K562 (cell line): ENCODE measurements at regions not wholly inside any gene's neighbourhood (a gene's known extent, or its start where the extent isn't known, plus 50 kb on each side); places are given as distances from the start of the nearest gene placed in this dataset.

Experiments
- ATAC-seq: fragments of 200-7000 bp; cut with Tn5 transposase; 3 replicates; pipeline ENCODE4 v1.9.1; 2020; ENCODE audit warnings: moderate library complexity
- BruUV-seq: library from RNA; stranded (reverse); fragments of 400-500 nt; replicated peaks from 2 replicates; lab custom pipeline; 2021; lab: Mats Ljungman, UMichigan
- CTCF ChIA-PET: fragments of 300-600 bp; formaldehyde crosslinking; extraction: SDS; loops from one replicate; lab custom pipeline; 2021; ENCODE audit warnings: low intra/inter-chr PET ratio; lab: Yijun Ruan, JAX
- POLR2A ChIA-PET: fragments of 300-600, 350-650 bp; sonication (Branson Sonifier 250); formaldehyde crosslinking; extraction: SDS; loops from one replicate; lab custom pipeline; 2021; ENCODE audit warnings: antibody characterized with exemption, inconsistent platforms; lab: Yijun Ruan, JAX
- DNase-seq, 4 experiments: peaks; one replicate each; pipeline versions ENCODE4 v3.0.0 to v3.0.0-alpha.2; 2011 to 2018; ENCODE audit warnings: low spot score in 3 of 4, mixed read lengths in 3 of 4; ENCODE audit errors: extremely low read depth in 1 of 4
- FAIRE-seq: peaks from 2 replicates; lab custom pipeline; 2011; peaks lifted over from hg19 to GRCh38; lab: Jason Lieb, UNC
- H2AFZ ChIP-seq: 2 replicates; pipeline ENCODE4 v1.6.0; 2011; ENCODE audit warnings: low read depth, low read length, control low read depth, inconsistent platforms
- H3K27ac ChIP-seq: fragments of 200-600 bp; 3 replicates; pipeline ENCODE4 v1.8.0; 2011; ENCODE audit warnings: low read depth, mild to moderate bottlenecking, control low read depth, inconsistent platforms, low read length, moderate library complexity, mixed read lengths; ENCODE audit errors: extremely low read depth
- H3K27me3 ChIP-seq, 2 experiments: fragments of 300-600 bp in 1 of 2; 2 replicates in 1 of 2; 3 replicates in 1 of 2; pipeline versions ENCODE4 v1.6.0 to v1.8.0; 2011; ENCODE audit warnings: inconsistent platforms in 2 of 2, low read length in 2 of 2, mild to moderate bottlenecking in 1 of 2, mixed read lengths in 1 of 2, moderate library complexity in 1 of 2; ENCODE audit not compliant: control insufficient read depth in 2 of 2, insufficient read depth in 2 of 2
- H3K36me3 ChIP-seq: fragments of 300-600 bp; 3 replicates; pipeline ENCODE4 v1.8.0; 2011; ENCODE audit warnings: mild to moderate bottlenecking, low read length, inconsistent platforms; ENCODE audit not compliant: control insufficient read depth, insufficient read depth
- H3K4me1 ChIP-seq, 2 experiments: fragments of 200-600 bp in 1 of 2; replicated peaks in 1 of 2; 2 replicates in 1 of 2; 3 replicates in 1 of 2; pipeline versions ENCODE4 v1.5.1 to v1.8.0; 2011; ENCODE audit warnings: inconsistent platforms in 2 of 2, low read length in 2 of 2, mild to moderate bottlenecking in 1 of 2, mixed read lengths in 1 of 2, moderate library complexity in 1 of 2; ENCODE audit not compliant: control insufficient read depth in 2 of 2, insufficient read depth in 2 of 2
- H3K4me2 ChIP-seq: 2 replicates; pipeline ENCODE4 v1.6.1; 2011; ENCODE audit warnings: low read length, control low read depth, inconsistent platforms, mixed read lengths; ENCODE audit not compliant: insufficient read depth
- H3K4me3 ChIP-seq: fragments of 200-600 bp; sonication (generic), shearing (Covaris generic); 2 replicates; pipeline ENCODE4 v1.5.1; 2016; ENCODE audit warnings: control low read depth, inconsistent platforms
- H3K79me2 ChIP-seq: fragments of 200-600 bp; 3 replicates; pipeline ENCODE4 v1.8.0; 2011; ENCODE audit warnings: low read length, inconsistent platforms; ENCODE audit not compliant: control insufficient read depth, insufficient read depth
- H3K9ac ChIP-seq, 2 experiments: 2 replicates each; pipeline versions ENCODE4 v1.6.0 to v1.6.1; 2011; ENCODE audit warnings: low read depth in 2 of 2, low read length in 2 of 2, control low read depth in 1 of 2, inconsistent platforms in 1 of 2, mild to moderate bottlenecking in 1 of 2, mixed read lengths in 1 of 2; ENCODE audit not compliant: insufficient read depth in 1 of 2
- H3K9me1 ChIP-seq: one replicate; pipeline ENCODE4 v1.6.0; 2011; ENCODE audit warnings: inconsistent platforms, mild to moderate bottlenecking, low read length, moderate library complexity; ENCODE audit not compliant: control insufficient read depth, insufficient read depth
- H3K9me3 ChIP-seq: replicated peaks from 2 replicates; pipeline ENCODE4 v1.5.1; 2011; ENCODE audit warnings: low read depth, low read length, inconsistent platforms; ENCODE audit not compliant: control insufficient read depth, insufficient read depth
- H4K20me1 ChIP-seq: replicated peaks from 2 replicates; pipeline ENCODE4 v1.6.1; 2011; ENCODE audit warnings: low read length, inconsistent platforms, mixed read lengths; ENCODE audit not compliant: control insufficient read depth, insufficient read depth
- CHAMP1 ChIP-seq: fragments of 450-650 bp; IDR thresholded peaks from 2 replicates; pipeline ENCODE4 v1.6.1; 2016; ENCODE audit warnings: mild to moderate bottlenecking
- HLTF ChIP-seq: fragments of 450-650 bp; IDR thresholded peaks from 2 replicates; pipeline ENCODE4 v1.6.1; 2016
- PTBP1 ChIP-seq: fragments of 200-400 bp; formaldehyde crosslinking; IDR thresholded peaks from 2 replicates; pipeline ENCODE4 v1.6.1; 2017; ENCODE audit warnings: low read depth, low read length
- RAD21 ChIP-seq, 2 experiments: fragments of 250-450 bp in 1 of 2; fragments of 450-650 bp in 1 of 2; sonication (Bioruptor Pico) in 1 of 2; formaldehyde crosslinking in 1 of 2; IDR thresholded peaks in 1 of 2; conservative IDR thresholded peaks in 1 of 2; 2 replicates each; pipeline versions ENCODE4 v1.4.0 to v1.8.0; 2020 to 2022; ENCODE audit warnings: mild to moderate bottlenecking in 2 of 2, moderate library complexity in 1 of 2
- RCOR1 ChIP-seq, 2 experiments: IDR thresholded peaks; 2 replicates each; pipeline ENCODE4 v1.6.1; 2012; ENCODE audit warnings: low read depth in 2 of 2, low read length in 2 of 2, borderline replicate concordance in 1 of 2, improper control_type of control experiment in 1 of 2
- WGBS: fragments of 100-300 bp; shearing (Covaris generic); methylation state at CpG from one replicate; pipeline ENCODE4 v1.1.6; 2016; ENCODE audit warnings: low coverage, mixed read lengths; ENCODE audit not compliant: insufficient coverage; ENCODE audit errors: missing lambda C conversion rate; 5-methylcytosine and 5-hydroxymethylcytosine counted together
- in situ Hi-C: fragments of 300-500 bp; cut with MboI; formaldehyde crosslinking; loops from 4 replicates; pipeline ENCODE4 v1.15.0; 2018; ENCODE audit warnings: inconsistent platforms, mixed read lengths
- intact Hi-C: fragments of 100-400 bp; cut with micrococcal nuclease; formaldehyde crosslinking; loops from 2 replicates; pipeline ENCODE4 v1.14.2; 2022
- TF ChIP-seq, protein P1 (sequence below), 3 experiments: IDR thresholded peaks in 2 of 3; conservative IDR thresholded peaks in 1 of 3; 2 replicates each; pipeline ENCODE4 v1.5.1; 2011 to 2012; ENCODE audit warnings: low read length in 3 of 3, mild to moderate bottlenecking in 3 of 3, control low read depth in 2 of 3, improper control_type of control experiment in 1 of 3, inconsistent platforms in 1 of 3, low read depth in 1 of 3, mixed read lengths in 1 of 3, moderate library complexity in 1 of 3; ENCODE audit not compliant: insufficient read depth in 2 of 3
- TF ChIP-seq, protein P2 (sequence below): sonication (generic); IDR thresholded peaks from 2 replicates; pipeline ENCODE4 v1.6.1; 2016
- TF ChIP-seq, protein P3 (sequence below): fragments of 250-450 bp; sonication (Bioruptor Pico); IDR thresholded peaks from 2 replicates; pipeline ENCODE4 v1.5.0; 2020; ENCODE audit warnings: mild to moderate bottlenecking, borderline replicate concordance

DNA sequence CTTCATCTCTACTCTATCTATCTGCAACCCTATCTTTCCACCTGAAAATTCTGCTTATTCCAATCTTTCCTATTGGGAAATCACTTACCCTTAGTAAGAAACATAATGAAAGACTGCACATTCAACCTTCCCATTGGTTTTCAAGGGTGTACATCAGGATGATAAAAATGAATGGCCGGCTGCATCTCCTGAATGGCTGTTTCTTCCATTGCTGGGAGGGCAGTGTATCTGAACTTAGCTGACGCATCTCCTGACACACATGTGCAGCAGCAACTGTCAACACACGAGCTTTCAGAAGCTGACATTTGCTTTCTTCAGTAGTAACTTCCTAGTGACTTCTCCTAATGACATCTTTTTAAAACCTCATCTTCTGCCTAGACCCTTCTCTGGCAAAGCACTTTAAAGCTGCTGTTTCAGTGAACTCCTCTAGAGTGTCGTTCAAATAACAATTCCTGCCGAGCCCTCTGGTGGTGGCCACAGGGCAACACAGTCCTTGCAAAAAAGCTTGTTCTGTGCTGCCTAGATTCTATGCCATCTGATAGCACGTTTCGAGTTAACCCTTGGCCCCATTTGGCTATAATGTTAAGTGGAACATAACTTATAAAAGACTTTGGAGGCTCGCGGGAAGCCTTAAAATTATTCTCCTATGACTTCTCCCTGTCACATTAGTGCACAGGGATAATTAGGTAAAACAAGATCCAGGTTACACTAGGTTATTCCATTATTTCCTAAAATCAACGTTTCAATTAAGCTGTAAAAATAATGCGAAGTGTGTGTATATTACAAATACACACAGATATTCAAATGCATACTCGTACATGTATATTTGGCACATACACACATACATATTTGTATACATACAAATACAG is 2340.7 kb downstream of the PCDH7 start:
- Histone ChIP-seq H3K4me1 (no peaks in the 10 kb centered on the region), H3K79me2 (no peaks in the 10 kb centered on the region), H3K9me1 (no peaks in the 10 kb centered on the region), H3K9ac (no peak overlapping the region), H4K20me1 (no peaks in the 10 kb centered on the region), H3K36me3 (no peaks in the 10 kb centered on the region), H3K4me3 (no peak overlapping the region), H3K4me2 (no peak overlapping the region), H2AFZ (no peak overlapping the region), H3K27ac (no peak overlapping the region), H3K27me3 (no peaks in the 10 kb centered on the region), H3K9me3 (no peaks in the 10 kb centered on the region)
- no peak for ATAC-seq
- FAIRE-seq, result no peak
- intact Hi-C loops, result no loop called here
- ChIA-PET CTCF (no interaction called here), POLR2A (no interaction called here)
- BruUV-seq, result no TSS peak
- in situ Hi-C loops, result no loop called here
- TF ChIP-seq RCOR1 (IDR thresholded peaks at IDR 0.05; ENCODE audit: borderline replicate concordance in 1 of 2, low read depth in 2 of 2, low read length in 2 of 2), result no peak
- no peak for TF ChIP-seq PTBP1
- TF ChIP-seq, protein P1, sequence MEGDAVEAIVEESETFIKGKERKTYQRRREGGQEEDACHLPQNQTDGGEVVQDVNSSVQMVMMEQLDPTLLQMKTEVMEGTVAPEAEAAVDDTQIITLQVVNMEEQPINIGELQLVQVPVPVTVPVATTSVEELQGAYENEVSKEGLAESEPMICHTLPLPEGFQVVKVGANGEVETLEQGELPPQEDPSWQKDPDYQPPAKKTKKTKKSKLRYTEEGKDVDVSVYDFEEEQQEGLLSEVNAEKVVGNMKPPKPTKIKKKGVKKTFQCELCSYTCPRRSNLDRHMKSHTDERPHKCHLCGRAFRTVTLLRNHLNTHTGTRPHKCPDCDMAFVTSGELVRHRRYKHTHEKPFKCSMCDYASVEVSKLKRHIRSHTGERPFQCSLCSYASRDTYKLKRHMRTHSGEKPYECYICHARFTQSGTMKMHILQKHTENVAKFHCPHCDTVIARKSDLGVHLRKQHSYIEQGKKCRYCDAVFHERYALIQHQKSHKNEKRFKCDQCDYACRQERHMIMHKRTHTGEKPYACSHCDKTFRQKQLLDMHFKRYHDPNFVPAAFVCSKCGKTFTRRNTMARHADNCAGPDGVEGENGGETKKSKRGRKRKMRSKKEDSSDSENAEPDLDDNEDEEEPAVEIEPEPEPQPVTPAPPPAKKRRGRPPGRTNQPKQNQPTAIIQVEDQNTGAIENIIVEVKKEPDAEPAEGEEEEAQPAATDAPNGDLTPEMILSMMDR (IDR thresholded peaks at IDR 0.05 in 2 of 3, conservative IDR thresholded peaks at IDR 0.05 in 1 of 3; ENCODE audit: insufficient read depth in 2 of 3, low read depth in 1 of 3, low read length in 3 of 3), result peak; percentile 31 to 49 (median 36); a peak in 5 of 6 replicates
- TF ChIP-seq, protein P2, sequence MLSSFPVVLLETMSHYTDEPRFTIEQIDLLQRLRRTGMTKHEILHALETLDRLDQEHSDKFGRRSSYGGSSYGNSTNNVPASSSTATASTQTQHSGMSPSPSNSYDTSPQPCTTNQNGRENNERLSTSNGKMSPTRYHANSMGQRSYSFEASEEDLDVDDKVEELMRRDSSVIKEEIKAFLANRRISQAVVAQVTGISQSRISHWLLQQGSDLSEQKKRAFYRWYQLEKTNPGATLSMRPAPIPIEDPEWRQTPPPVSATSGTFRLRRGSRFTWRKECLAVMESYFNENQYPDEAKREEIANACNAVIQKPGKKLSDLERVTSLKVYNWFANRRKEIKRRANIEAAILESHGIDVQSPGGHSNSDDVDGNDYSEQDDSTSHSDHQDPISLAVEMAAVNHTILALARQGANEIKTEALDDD, result no peak
- no peak for TF ChIP-seq CHAMP1
- TF ChIP-seq, protein P3, sequence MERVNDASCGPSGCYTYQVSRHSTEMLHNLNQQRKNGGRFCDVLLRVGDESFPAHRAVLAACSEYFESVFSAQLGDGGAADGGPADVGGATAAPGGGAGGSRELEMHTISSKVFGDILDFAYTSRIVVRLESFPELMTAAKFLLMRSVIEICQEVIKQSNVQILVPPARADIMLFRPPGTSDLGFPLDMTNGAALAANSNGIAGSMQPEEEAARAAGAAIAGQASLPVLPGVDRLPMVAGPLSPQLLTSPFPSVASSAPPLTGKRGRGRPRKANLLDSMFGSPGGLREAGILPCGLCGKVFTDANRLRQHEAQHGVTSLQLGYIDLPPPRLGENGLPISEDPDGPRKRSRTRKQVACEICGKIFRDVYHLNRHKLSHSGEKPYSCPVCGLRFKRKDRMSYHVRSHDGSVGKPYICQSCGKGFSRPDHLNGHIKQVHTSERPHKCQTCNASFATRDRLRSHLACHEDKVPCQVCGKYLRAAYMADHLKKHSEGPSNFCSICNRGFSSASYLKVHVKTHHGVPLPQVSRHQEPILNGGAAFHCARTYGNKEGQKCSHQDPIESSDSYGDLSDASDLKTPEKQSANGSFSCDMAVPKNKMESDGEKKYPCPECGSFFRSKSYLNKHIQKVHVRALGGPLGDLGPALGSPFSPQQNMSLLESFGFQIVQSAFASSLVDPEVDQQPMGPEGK (CRISPR knock-in tag), result no peak
- TF ChIP-seq HLTF, result no peak
- peak; percentile 9 to 24; a peak in 2 of 4 replicates for TF ChIP-seq RAD21 (CRISPR knock-in tag; conservative IDR thresholded peaks at IDR 0.05 in 1 of 2, IDR thresholded peaks at IDR 0.05 in 1 of 2)
- peak in 1 of 4 experiments; percentile 9 for DNase-seq
- 1% methylated on average over 12 of the region's 12 CpGs for WGBS
